Skin epidermis (tissue), 12 donors: ENCODE measurements at regions not wholly inside any gene's neighbourhood (a gene's known extent, or its start where the extent isn't known, plus 50 kb on each side); places are given as distances from the start of the nearest gene placed in this dataset.

Source experiments
- H3K27ac ChIP-seq, 21 experiments: fragments of 200-600 bp; sonication (generic) in 11 of 21; one replicate each; pipeline ENCODE4 v1.5.0; 2020; ENCODE audit warnings: mild to moderate bottlenecking in 3 of 21, inconsistent platforms in 2 of 21, moderate library complexity in 2 of 21
- H3K4me3 ChIP-seq, 7 experiments: fragments of 200-600 bp; sonication (generic) in 2 of 7; one replicate each; pipeline ENCODE4 v1.5.0; 2020; ENCODE audit warnings: inconsistent platforms in 2 of 7, mild to moderate bottlenecking in 2 of 7, moderate library complexity in 1 of 7

- no peak overlapping the region for H3K4me3 ChIP-seq
- no peak overlapping the region for H3K27ac ChIP-seq
Measured at GRCh38 chr22:47645923-47646322, 883.5 kb downstream of the TBC1D22A start.

GRCh38 chr22:47645450-47645914, 883.0 kb downstream of the TBC1D22A start:
- Histone ChIP-seq H3K4me3 (no peak overlapping the region), H3K27ac (no peak overlapping the region)

DNA sequence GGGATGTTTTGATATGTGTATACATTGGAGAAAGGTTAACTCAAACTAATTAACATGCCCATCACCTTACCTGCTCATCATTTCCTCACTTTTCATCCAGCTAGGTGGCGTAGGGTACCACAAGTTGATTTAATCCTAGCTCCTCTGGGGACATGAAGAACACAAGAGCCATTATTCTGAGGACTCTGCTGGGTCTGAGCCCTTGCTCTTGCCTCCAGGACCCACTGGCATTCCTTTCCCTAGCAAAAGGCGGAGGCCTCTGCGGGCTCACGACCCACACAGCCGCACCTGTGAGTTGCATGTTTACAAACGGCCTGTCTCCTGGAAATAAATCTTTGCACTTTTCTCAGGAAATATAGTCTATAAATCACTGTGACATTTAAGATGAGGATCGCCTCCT, 871.9 kb downstream of the TBC1D22A start:
- H3K4me3 ChIP-seq = no peak overlapping the region
- H3K27ac ChIP-seq = no peak overlapping the region

DNA sequence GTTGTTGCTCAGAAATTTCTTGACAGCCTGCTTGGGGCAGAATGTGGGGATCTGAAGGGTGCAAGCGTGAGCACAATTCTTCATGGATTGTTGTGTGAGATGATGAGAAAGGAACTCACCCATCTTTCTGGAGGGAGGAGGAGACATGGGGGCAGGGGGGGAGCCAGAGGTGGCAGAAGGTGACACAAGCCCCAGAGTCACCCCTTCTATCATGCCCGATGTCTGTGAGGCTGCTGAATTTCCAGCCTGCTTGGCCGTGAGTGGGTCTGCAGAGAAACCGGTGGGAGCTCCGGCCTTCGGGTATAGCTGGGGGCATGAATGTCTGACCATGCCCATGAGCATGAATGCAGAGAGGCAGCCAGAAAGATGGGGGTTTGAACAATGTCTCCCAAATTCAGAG, 870.7 kb downstream of the TBC1D22A start:
- Histone ChIP-seq H3K4me3 (peak overlapping the region in 1 of 7 experiments; percentile 42), H3K27ac (no peak overlapping the region)

- H3K4me3 ChIP-seq = peak overlapping the region in 6 of 7 experiments; percentile 17 to 42 (median 35)
- H3K27ac ChIP-seq = peak overlapping the region in 3 of 21 experiments; percentile 63 to 83 (median 73)
Measured at GRCh38 chr22:47632701-47633100, 870.3 kb downstream of the TBC1D22A start.

DNA sequence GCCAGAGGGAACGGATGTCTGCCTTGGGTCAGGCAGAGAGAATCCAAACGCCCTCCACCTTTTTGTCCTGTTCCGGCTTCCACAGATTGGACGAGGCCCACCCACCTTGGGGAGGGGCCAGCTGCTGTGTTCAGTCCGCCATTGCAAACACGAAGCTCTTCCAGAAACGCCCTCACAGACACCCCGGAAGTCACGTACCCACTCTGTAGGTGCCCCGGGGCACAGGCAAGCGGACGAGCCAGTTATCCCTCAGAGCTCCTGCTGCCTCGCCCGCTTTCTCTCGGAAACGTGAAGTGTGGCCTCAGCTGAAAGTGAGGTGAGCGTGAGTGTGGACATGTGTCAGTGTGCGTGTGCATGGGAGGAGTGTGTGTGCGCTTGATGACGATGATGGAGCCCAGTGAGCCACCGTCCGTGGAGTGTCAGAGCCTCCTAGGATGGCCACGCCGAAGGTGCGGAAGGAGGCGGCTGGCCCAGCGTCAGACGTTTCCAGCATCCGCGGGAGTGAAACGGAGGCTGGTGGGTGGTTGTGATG, 869.2 kb downstream of the TBC1D22A start:
- H3K4me3 ChIP-seq = peak overlapping the region; percentile 2 to 42 (median 33)
- peak overlapping the region in 11 of 21 experiments; percentile 24 to 83 (median 59) for H3K27ac ChIP-seq

DNA sequence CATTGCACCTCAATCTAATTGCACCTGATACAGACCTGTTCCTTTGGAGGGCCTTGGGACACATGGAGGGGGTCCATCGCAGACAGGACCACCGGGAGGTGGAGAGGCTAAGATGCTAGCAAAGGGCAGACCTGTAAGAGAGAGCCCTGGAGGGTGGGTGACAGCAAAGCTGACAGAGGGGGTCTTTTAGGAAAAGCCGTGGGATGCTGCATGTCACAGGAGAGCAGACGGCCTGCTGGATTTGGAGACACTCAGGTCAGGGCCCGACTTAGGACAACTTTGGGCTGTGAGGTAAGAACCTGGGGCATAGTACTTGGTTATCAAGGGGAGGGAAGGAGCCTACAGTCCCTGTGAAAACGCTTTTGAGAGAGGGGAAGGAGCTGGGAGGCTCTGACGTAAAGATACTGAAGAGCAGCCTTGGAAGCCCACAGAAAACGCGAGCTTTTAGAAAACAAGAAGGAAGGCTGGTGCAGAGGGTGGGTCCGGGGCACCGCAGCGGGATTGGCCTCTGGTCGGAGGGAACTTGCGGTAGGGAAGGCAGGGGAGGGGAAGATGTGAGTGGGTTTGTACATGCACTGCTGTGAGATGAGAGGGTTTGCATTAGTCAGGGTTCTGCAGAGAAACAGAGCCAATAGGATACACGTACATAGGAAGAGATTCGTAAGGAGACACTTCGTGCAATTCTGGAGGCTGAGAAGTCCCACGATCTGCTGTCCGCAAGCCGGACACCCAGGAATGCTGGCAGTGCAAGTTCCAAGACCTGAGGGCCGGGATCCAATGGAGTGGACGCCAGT, 868.5 kb downstream of the TBC1D22A start:
- Histone ChIP-seq H3K27ac (peak overlapping the region in 2 of 21 experiments; percentile 55 to 73), H3K4me3 (peak overlapping the region in 2 of 7 experiments; percentile 37 to 39)

GRCh38 chr22:47629791-47630655, 867.6 kb downstream of the TBC1D22A start:
- Histone ChIP-seq H3K4me3 (no peak overlapping the region), H3K27ac (no peak overlapping the region)

GRCh38 chr22:47629273-47629711, 866.8 kb downstream of the TBC1D22A start:
- H3K4me3 ChIP-seq = no peak overlapping the region

DNA sequence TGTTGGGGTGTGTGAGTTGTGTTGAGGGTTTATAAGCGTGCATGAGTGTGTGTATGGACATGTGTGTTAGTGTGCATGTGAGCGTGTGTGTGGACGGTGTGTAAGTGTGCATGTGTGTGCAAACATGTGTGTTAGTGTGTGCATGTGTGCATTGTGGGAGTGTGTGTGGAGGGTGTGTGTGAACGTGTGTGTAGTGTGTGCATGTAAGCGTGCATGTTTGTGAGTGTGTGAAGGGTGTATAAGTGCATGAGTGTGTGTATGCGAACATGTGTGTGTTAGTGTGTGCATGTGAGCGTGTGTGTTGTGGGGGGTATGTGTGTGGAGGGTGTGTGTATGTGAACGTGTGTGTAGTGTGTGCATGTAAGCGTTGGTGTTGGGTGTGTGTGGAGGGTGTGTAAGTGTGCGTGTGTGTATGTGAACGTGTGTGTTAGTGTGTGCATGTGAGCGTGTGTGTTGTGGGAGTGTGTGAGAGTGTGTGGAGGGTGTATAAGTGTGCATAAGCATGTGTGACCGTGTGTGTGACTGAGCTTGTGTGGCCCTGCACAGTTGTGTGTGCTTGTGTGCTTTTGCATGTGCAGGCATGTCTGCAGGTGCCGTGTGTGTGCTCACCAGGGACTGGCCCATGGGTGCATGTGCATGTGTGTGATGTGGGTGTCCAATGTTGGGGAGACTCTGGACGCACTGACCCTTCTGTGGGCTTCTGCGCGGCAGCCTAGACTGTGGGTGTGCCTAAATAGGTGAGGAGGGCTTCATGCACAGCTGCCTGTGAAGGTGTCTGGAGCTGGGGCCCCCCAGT, 866.2 kb downstream of the TBC1D22A start:
- H3K4me3 ChIP-seq = no peak overlapping the region
- no peak overlapping the region for H3K27ac ChIP-seq

More at GRCh38 chr22:47629273-47629711, 866.8 kb downstream of the TBC1D22A start:
- H3K27ac ChIP-seq = no peak overlapping the region

DNA sequence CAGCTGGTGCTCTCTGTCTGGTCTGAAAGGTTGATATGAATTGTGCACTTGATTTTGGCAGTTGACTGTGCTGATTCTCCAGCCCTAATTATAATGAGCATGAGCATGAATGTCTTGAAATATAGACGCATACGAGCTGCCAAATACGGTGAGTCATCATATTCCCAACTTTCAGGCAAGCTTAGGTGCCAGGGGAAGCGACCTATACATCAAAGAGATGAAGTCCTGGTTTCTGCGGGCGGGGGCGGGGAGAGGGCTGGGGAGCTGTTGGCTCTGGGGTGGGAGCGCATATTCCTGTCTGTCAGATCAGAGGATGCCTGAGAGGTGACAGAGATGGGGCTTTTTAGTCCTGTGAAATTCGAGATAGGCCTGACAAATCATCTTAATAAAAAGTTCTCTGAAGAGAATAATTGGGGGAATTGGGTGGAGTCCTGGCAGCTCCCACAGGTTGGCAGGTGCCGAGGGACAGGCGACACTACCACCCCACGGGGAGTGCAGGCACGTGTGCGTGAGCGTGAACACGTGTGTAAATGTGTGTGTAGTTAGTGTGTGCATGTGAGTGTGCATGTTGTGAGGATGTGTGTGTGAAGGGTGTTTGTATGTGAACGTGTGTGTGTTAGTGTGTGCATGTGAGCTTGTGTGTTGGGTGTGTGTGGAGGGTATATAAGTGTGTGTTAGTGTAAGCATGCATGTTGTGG, 865.3 kb downstream of the TBC1D22A start:
- H3K27ac ChIP-seq = peak overlapping the region in 2 of 21 experiments; percentile 10 to 11
- no peak overlapping the region for H3K4me3 ChIP-seq

GRCh38 chr22:47626428-47627390, 864.3 kb downstream of the TBC1D22A start:
- H3K4me3 ChIP-seq = no peak overlapping the region
- peak overlapping the region in 3 of 21 experiments; percentile 10 to 40 (median 11) for H3K27ac ChIP-seq

- Histone ChIP-seq H3K27ac (no peak overlapping the region), H3K4me3 (no peak overlapping the region)
Measured at GRCh38 chr22:47625531-47626427, 863.3 kb downstream of the TBC1D22A start.

DNA sequence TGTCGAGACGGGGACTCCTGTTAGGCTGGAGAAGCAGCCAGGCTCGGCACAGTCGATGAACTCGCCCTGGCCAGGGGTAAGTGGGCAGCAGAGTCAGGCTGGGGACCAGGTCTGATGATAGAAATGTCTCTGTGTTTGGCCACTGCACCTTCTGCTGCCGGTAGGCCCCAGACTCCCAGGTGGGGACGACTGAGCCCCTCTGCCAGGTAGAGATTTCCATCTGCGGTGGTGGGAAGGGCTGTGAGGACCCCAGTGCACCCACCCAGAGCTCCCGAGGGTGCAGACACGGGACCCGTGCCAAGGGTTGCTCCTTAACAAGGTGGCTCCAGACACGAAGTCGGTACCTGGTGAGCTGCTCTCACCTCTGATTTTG, 862.5 kb downstream of the TBC1D22A start:
- Histone ChIP-seq H3K4me3 (no peak overlapping the region), H3K27ac (no peak overlapping the region)

- Histone ChIP-seq H3K4me3 (no peak overlapping the region), H3K27ac (no peak overlapping the region)
Measured at GRCh38 chr22:47624252-47625012, 862.0 kb downstream of the TBC1D22A start.

DNA sequence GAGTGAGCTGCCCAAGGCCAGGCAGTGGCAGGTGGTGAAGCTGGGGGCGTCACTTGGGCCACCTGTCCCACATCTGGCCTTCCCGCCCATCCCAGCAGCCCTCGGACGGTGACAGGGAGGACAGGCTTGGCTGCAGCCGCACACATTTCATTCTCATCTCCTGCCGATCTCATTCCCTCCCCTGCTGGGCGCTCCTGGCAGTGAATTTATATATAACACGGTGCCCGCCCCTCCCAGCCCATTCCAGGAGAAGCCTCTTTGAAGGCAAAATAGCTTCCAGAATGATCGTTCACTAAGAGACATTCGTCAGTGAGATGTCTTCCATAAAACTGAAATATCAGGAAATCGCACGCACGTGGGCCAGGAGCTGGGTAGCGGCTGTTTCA, 861.3 kb downstream of the TBC1D22A start:
- H3K27ac ChIP-seq = no peak overlapping the region

More for the DNA sequence above, 861.3 kb downstream of the TBC1D22A start:
- no peak overlapping the region for H3K4me3 ChIP-seq
